ENCODE measurements at regions not wholly inside any gene's neighbourhood (a gene's known extent, or its start where the extent isn't known, plus 50 kb on each side); places are given as distances from the start of the nearest gene placed in this dataset.
"Not testable (repeated sequence)": the region's sequence is repeated elsewhere in the genome, so short reads cannot be mapped to it uniquely, and the experiment has no call there.

DNA sequence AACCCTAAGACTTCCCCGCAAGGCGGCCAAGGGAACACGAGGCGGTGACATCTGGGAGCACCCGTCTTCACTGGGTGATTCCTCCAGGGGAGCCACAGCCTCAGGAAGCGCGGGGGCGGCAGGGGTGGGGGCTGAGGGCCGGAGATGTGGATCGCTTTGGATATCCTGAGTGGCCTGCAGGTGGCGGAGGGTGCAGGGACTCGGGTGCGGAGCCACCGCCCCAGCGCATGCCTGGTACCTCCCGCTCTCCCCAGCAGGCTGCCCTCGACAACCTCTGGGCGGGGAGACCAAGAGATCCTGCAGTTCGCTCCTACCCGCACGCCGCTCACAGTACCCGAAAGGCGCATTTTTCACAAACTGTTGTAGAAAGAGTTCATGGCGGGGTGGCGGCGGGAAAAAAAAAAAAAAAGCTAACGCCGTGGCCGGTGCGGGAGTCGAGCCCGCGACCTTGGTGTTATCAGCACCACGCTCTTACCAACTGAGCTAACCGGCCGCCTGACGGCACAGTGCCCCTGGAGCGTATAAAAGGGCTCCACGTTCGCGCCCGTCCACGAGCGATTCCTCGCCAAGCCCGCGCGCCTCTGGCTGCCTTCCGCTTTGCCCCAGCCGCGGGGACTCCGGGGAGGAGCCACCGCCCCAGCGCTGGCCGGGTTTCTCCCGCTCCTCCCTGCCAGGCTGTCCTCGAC lies 124.7 kb upstream of the PRKX start:
- H3K4me3 Mint-ChIP-seq (ENCODE audit: low read depth, unreplicated experiment); H3K36me3 Mint-ChIP-seq (ENCODE audit: insufficient read depth, unreplicated experiment); H3K27me3 Mint-ChIP-seq (ENCODE audit: unreplicated experiment); BruUV-seq (replicated peaks); intact Hi-C loops (cut with micrococcal nuclease; ENCODE audit: unreplicated experiment); H3K27ac Mint-ChIP-seq (ENCODE audit: unreplicated experiment); CTCF ChIA-PET; H3K4me1 Mint-ChIP-seq (ENCODE audit: low read depth, unreplicated experiment); DNase-seq; H3K9me3 Mint-ChIP-seq (ENCODE audit: low read depth, unreplicated experiment): not testable (repeated sequence)

DNA sequence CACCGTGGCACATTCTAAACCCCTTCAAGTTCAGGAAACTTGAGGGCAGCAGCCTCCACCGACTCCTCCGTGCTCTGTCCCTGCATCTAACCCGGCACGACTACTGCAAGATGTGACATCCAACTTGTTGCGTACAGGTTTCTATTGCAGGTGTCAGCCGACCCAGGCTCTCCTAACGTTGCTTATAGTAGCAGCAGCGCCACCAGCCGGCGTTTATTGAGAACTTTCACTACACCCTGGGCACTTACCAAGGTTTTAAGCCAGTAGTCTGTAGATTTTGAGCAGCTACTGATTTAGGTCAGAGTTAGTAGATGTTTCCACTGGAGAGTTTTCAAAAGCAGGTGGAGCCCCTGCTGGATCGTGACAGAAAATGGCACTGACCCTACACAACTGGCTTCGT lies 123.8 kb upstream of the PRKX start:
- H3K36me3 Mint-ChIP-seq (ENCODE audit: insufficient read depth, unreplicated experiment); CTCF ChIA-PET: not testable (repeated sequence)

DNA sequence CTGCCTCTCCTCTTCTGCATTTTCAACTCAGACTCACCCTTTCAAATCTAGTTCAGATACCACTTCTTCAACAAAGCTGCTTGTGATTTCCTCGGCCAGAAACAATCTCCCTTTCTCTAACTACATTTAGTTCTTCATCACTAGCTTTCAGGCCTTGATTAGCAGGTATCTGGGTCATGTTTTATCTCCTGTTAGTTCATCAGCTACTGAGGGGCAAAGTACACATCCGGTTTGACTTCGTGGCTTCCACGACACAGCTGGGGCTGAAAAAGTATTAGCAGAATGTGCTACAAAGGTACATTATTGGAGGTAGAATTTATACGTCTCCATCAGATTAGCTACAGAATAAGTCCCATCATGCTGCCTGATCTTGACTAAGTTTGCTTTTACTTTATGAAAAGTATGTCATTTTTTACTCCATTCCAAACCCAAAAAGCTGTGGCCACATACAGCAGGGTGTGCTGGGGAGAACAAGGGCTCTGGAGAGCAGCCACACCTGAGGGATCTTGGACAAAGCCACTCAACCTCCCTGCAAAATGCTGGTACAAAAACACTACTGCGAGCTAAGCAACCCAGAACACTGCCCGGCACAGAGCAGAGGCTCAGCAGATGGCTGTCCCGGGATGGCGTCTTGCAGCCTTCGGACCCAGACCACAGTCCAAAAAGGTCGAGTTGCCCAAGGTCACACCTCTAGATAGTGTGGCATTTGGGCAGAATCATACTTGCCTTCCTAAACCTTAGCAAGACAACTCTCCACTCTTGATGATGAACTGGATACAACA lies 120.5 kb upstream of the PRKX start:
- H3K4me1 Mint-ChIP-seq (ENCODE audit: low read depth, unreplicated experiment); intact Hi-C loops (cut with micrococcal nuclease; ENCODE audit: unreplicated experiment); CTCF ChIA-PET; H3K36me3 Mint-ChIP-seq (ENCODE audit: insufficient read depth, unreplicated experiment); H3K27me3 Mint-ChIP-seq (ENCODE audit: unreplicated experiment); H3K4me3 Mint-ChIP-seq (ENCODE audit: low read depth, unreplicated experiment); DNase-seq; H3K9me3 Mint-ChIP-seq (ENCODE audit: low read depth, unreplicated experiment); BruUV-seq (replicated peaks); H3K27ac Mint-ChIP-seq (ENCODE audit: unreplicated experiment): not testable (repeated sequence)

More for the DNA sequence above, 123.8 kb upstream of the PRKX start:
- H3K9me3 Mint-ChIP-seq (ENCODE audit: low read depth, unreplicated experiment); H3K27me3 Mint-ChIP-seq (ENCODE audit: unreplicated experiment); H3K4me1 Mint-ChIP-seq (ENCODE audit: low read depth, unreplicated experiment); H3K4me3 Mint-ChIP-seq (ENCODE audit: low read depth, unreplicated experiment); DNase-seq; H3K27ac Mint-ChIP-seq (ENCODE audit: unreplicated experiment); intact Hi-C loops (cut with micrococcal nuclease; ENCODE audit: unreplicated experiment); BruUV-seq (replicated peaks): not testable (repeated sequence)

DNA sequence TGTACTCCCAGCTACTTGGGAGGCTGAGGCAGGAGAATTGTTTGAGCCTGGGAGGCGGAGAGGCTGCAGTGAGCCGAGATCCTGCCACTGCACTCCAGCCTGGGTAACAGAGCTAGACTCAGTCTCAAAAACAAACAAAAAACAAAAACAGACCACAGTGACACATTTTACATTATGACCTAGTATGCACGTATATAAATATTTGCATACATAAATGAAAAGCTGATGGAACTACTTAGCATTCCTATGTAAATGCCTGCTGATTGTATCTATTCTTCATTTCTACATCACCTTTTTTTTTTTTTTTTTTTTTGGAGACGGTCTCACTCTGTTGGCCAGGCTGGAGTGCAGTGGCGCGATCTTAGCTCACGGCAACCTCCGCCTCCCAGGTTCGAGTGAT lies 116.6 kb upstream of the PRKX start:
- intact Hi-C loops (cut with micrococcal nuclease; ENCODE audit: unreplicated experiment); H3K4me3 Mint-ChIP-seq (ENCODE audit: low read depth, unreplicated experiment); H3K27ac Mint-ChIP-seq (ENCODE audit: unreplicated experiment); H3K4me1 Mint-ChIP-seq (ENCODE audit: low read depth, unreplicated experiment); CTCF ChIA-PET; H3K9me3 Mint-ChIP-seq (ENCODE audit: low read depth, unreplicated experiment); H3K27me3 Mint-ChIP-seq (ENCODE audit: unreplicated experiment); DNase-seq; BruUV-seq (replicated peaks); H3K36me3 Mint-ChIP-seq (ENCODE audit: insufficient read depth, unreplicated experiment): not testable (repeated sequence)

GRCh38 chrX:3829041-3829531 lies 115.6 kb upstream of the PRKX start:
- H3K4me3 Mint-ChIP-seq (ENCODE audit: low read depth, unreplicated experiment); H3K27ac Mint-ChIP-seq (ENCODE audit: unreplicated experiment); DNase-seq; CTCF ChIA-PET; intact Hi-C loops (cut with micrococcal nuclease; ENCODE audit: unreplicated experiment); H3K36me3 Mint-ChIP-seq (ENCODE audit: insufficient read depth, unreplicated experiment); H3K9me3 Mint-ChIP-seq (ENCODE audit: low read depth, unreplicated experiment); H3K4me1 Mint-ChIP-seq (ENCODE audit: low read depth, unreplicated experiment); BruUV-seq (replicated peaks); H3K27me3 Mint-ChIP-seq (ENCODE audit: unreplicated experiment): not testable (repeated sequence)

GRCh38 chrX:3828378-3829040 lies 115.1 kb upstream of the PRKX start:
- H3K27ac Mint-ChIP-seq (ENCODE audit: unreplicated experiment); H3K4me1 Mint-ChIP-seq (ENCODE audit: low read depth, unreplicated experiment); H3K4me3 Mint-ChIP-seq (ENCODE audit: low read depth, unreplicated experiment); CTCF ChIA-PET; H3K27me3 Mint-ChIP-seq (ENCODE audit: unreplicated experiment); intact Hi-C loops (cut with micrococcal nuclease; ENCODE audit: unreplicated experiment); H3K9me3 Mint-ChIP-seq (ENCODE audit: low read depth, unreplicated experiment); DNase-seq; H3K36me3 Mint-ChIP-seq (ENCODE audit: insufficient read depth, unreplicated experiment): not testable (repeated sequence)
- BruUV-seq (replicated peaks): TSS peak; percentile 14

GRCh38 chrX:3824008-3824407 lies 110.6 kb upstream of the PRKX start:
- H3K27ac Mint-ChIP-seq (ENCODE audit: unreplicated experiment); intact Hi-C loops (cut with micrococcal nuclease; ENCODE audit: unreplicated experiment): not testable (repeated sequence)

More at GRCh38 chrX:3824008-3824407, 110.6 kb upstream of the PRKX start:
- H3K4me1 Mint-ChIP-seq (ENCODE audit: low read depth, unreplicated experiment); BruUV-seq (replicated peaks); H3K27me3 Mint-ChIP-seq (ENCODE audit: unreplicated experiment); DNase-seq; H3K4me3 Mint-ChIP-seq (ENCODE audit: low read depth, unreplicated experiment); H3K9me3 Mint-ChIP-seq (ENCODE audit: low read depth, unreplicated experiment); CTCF ChIA-PET: not testable (repeated sequence)
- H3K36me3 Mint-ChIP-seq (ENCODE audit: insufficient read depth, unreplicated experiment): peaks cover 16% of the 10 kb centered on the region

Data from Calu3 (cell line).